Ishikawa (cell line): ENCODE measurements at regions not wholly inside any gene's neighbourhood (a gene's known extent, or its start where the extent isn't known, plus 50 kb on each side); places are given as distances from the start of the nearest gene placed in this dataset.

Experiments used
- CEBPB ChIP-seq: IDR thresholded peaks from 2 replicates; pipeline ENCODE4 v1.6.1; 2012
- CREB1 ChIP-seq: IDR thresholded peaks from 2 replicates; pipeline ENCODE4 v1.6.1; 2012; ENCODE audit warnings: low read depth
- EGR1 ChIP-seq: IDR thresholded peaks from 2 replicates; pipeline ENCODE4 v1.6.1; 2012
- EP300 ChIP-seq: IDR thresholded peaks from 2 replicates; pipeline ENCODE4 v1.6.1; 2012; ENCODE audit warnings: borderline replicate concordance
- FOXM1 ChIP-seq: IDR thresholded peaks from 2 replicates; pipeline ENCODE4 v1.6.1; 2012; ENCODE audit warnings: low read depth, borderline replicate concordance
- MAX ChIP-seq: IDR thresholded peaks from 2 replicates; pipeline ENCODE4 v1.6.1; 2012
- NFIC ChIP-seq: IDR thresholded peaks from 2 replicates; pipeline ENCODE4 v1.6.1; 2012
- RAD21 ChIP-seq: IDR thresholded peaks from 2 replicates; pipeline ENCODE4 v1.6.1; 2012; ENCODE audit warnings: low read depth
- REST ChIP-seq: IDR thresholded peaks from 2 replicates; pipeline ENCODE4 v1.6.1; 2012; ENCODE audit warnings: low read depth, mild to moderate bottlenecking
- TAF1 ChIP-seq: IDR thresholded peaks from 2 replicates; pipeline ENCODE4 v1.6.1; 2012; ENCODE audit warnings: low read depth, mild to moderate bottlenecking
- TCF12 ChIP-seq: IDR thresholded peaks from 2 replicates; pipeline ENCODE4 v1.6.1; 2012; ENCODE audit warnings: low read depth
- TEAD4 ChIP-seq: IDR thresholded peaks from 2 replicates; pipeline ENCODE4 v1.6.1; 2012
- USF1 ChIP-seq: IDR thresholded peaks from 2 replicates; pipeline ENCODE4 v1.6.1; 2012
- YY1 ChIP-seq: IDR thresholded peaks from 2 replicates; pipeline ENCODE4 v1.6.1; 2012; ENCODE audit warnings: low read depth
- ZBTB7A ChIP-seq: IDR thresholded peaks from 2 replicates; pipeline ENCODE4 v1.6.1; 2012; ENCODE audit warnings: low read depth

- no peak for TF ChIP-seq FOXM1
- TF ChIP-seq TEAD4: no peak
- TF ChIP-seq USF1: no peak
- no peak for TF ChIP-seq TCF12
Observed at GRCh38 chr20:8946036-8946940, 122.6 kb upstream of the PLCB4 start.

GRCh38 chr20:8948442-8949020 is 120.4 kb upstream of the PLCB4 start:
- no peak for TF ChIP-seq CEBPB
- no peak for TF ChIP-seq USF1
- TF ChIP-seq NFIC: no peak
- no peak for TF ChIP-seq ZBTB7A
- no peak for TF ChIP-seq REST
- TF ChIP-seq CREB1: no peak
- TF ChIP-seq TEAD4: no peak
- no peak for TF ChIP-seq EP300
- TF ChIP-seq TAF1: no peak
- TF ChIP-seq MAX: no peak
- TF ChIP-seq EGR1: no peak
- TF ChIP-seq FOXM1: no peak
- no peak for TF ChIP-seq YY1
- no peak for TF ChIP-seq RAD21
- no peak for TF ChIP-seq TCF12

GRCh38 chr20:8951164-8951563 is 117.7 kb upstream of the PLCB4 start:
- no peak for TF ChIP-seq ZBTB7A
- TF ChIP-seq REST: no peak
- no peak for TF ChIP-seq EP300
- TF ChIP-seq TEAD4: no peak
- no peak for TF ChIP-seq YY1
- TF ChIP-seq EGR1: no peak
- TF ChIP-seq TCF12: no peak
- no peak for TF ChIP-seq CEBPB
- no peak for TF ChIP-seq MAX
- TF ChIP-seq USF1: no peak
- TF ChIP-seq TAF1: no peak
- TF ChIP-seq NFIC: no peak
- TF ChIP-seq CREB1: no peak
- no peak for TF ChIP-seq RAD21

- no peak for TF ChIP-seq FOXM1
- TF ChIP-seq CREB1: no peak
Observed at GRCh38 chr20:8952721-8953120, 116.2 kb upstream of the PLCB4 start.

GRCh38 chr20:8953300-8953699 is 115.6 kb upstream of the PLCB4 start:
- TF ChIP-seq YY1 (no peak), RAD21 (no peak), CEBPB (no peak), TAF1 (no peak), FOXM1 (no peak), TEAD4 (no peak), MAX (no peak), NFIC (no peak), EP300 (no peak), USF1 (no peak)
